K562 (cell line): ENCODE measurements at regions not wholly inside any gene's neighbourhood (a gene's known extent, or its start where the extent isn't known, plus 50 kb on each side); places are given as distances from the start of the nearest gene placed in this dataset.

Experiments used
- ATAC-seq: fragments of 200-7000 bp; cut with Tn5 transposase; 3 replicates; pipeline ENCODE4 v1.9.1; 2020; ENCODE audit warnings: moderate library complexity
- BruUV-seq: library from RNA; stranded (reverse); fragments of 400-500 nt; replicated peaks from 2 replicates; lab custom pipeline; 2021; lab: Mats Ljungman, UMichigan
- CTCF ChIA-PET: fragments of 300-600 bp; formaldehyde crosslinking; extraction: SDS; loops from one replicate; lab custom pipeline; 2021; ENCODE audit warnings: low intra/inter-chr PET ratio; lab: Yijun Ruan, JAX
- POLR2A ChIA-PET: fragments of 300-600, 350-650 bp; sonication (Branson Sonifier 250); formaldehyde crosslinking; extraction: SDS; loops from one replicate; lab custom pipeline; 2021; ENCODE audit warnings: antibody characterized with exemption, inconsistent platforms; lab: Yijun Ruan, JAX
- DNase-seq, 4 experiments: peaks; one replicate each; pipeline versions ENCODE4 v3.0.0 to v3.0.0-alpha.2; 2011 to 2018; ENCODE audit warnings: low spot score in 3 of 4, mixed read lengths in 3 of 4; ENCODE audit errors: extremely low read depth in 1 of 4
- FAIRE-seq: peaks from 2 replicates; lab custom pipeline; 2011; peaks lifted over from hg19 to GRCh38; lab: Jason Lieb, UNC
- H2AFZ ChIP-seq: 2 replicates; pipeline ENCODE4 v1.6.0; 2011; ENCODE audit warnings: low read depth, low read length, control low read depth, inconsistent platforms
- H3K27ac ChIP-seq: fragments of 200-600 bp; 3 replicates; pipeline ENCODE4 v1.8.0; 2011; ENCODE audit warnings: low read depth, mild to moderate bottlenecking, control low read depth, inconsistent platforms, low read length, moderate library complexity, mixed read lengths; ENCODE audit errors: extremely low read depth
- H3K27me3 ChIP-seq, 2 experiments: fragments of 300-600 bp in 1 of 2; 2 replicates in 1 of 2; 3 replicates in 1 of 2; pipeline versions ENCODE4 v1.6.0 to v1.8.0; 2011; ENCODE audit warnings: inconsistent platforms in 2 of 2, low read length in 2 of 2, mild to moderate bottlenecking in 1 of 2, mixed read lengths in 1 of 2, moderate library complexity in 1 of 2; ENCODE audit not compliant: control insufficient read depth in 2 of 2, insufficient read depth in 2 of 2
- H3K36me3 ChIP-seq: fragments of 300-600 bp; 3 replicates; pipeline ENCODE4 v1.8.0; 2011; ENCODE audit warnings: mild to moderate bottlenecking, low read length, inconsistent platforms; ENCODE audit not compliant: control insufficient read depth, insufficient read depth
- H3K4me1 ChIP-seq, 2 experiments: fragments of 200-600 bp in 1 of 2; replicated peaks in 1 of 2; 2 replicates in 1 of 2; 3 replicates in 1 of 2; pipeline versions ENCODE4 v1.5.1 to v1.8.0; 2011; ENCODE audit warnings: inconsistent platforms in 2 of 2, low read length in 2 of 2, mild to moderate bottlenecking in 1 of 2, mixed read lengths in 1 of 2, moderate library complexity in 1 of 2; ENCODE audit not compliant: control insufficient read depth in 2 of 2, insufficient read depth in 2 of 2
- H3K4me2 ChIP-seq: 2 replicates; pipeline ENCODE4 v1.6.1; 2011; ENCODE audit warnings: low read length, control low read depth, inconsistent platforms, mixed read lengths; ENCODE audit not compliant: insufficient read depth
- H3K4me3 ChIP-seq: fragments of 200-600 bp; sonication (generic), shearing (Covaris generic); 2 replicates; pipeline ENCODE4 v1.5.1; 2016; ENCODE audit warnings: control low read depth, inconsistent platforms
- H3K79me2 ChIP-seq: fragments of 200-600 bp; 3 replicates; pipeline ENCODE4 v1.8.0; 2011; ENCODE audit warnings: low read length, inconsistent platforms; ENCODE audit not compliant: control insufficient read depth, insufficient read depth
- H3K9ac ChIP-seq, 2 experiments: 2 replicates each; pipeline versions ENCODE4 v1.6.0 to v1.6.1; 2011; ENCODE audit warnings: low read depth in 2 of 2, low read length in 2 of 2, control low read depth in 1 of 2, inconsistent platforms in 1 of 2, mild to moderate bottlenecking in 1 of 2, mixed read lengths in 1 of 2; ENCODE audit not compliant: insufficient read depth in 1 of 2
- H3K9me1 ChIP-seq: one replicate; pipeline ENCODE4 v1.6.0; 2011; ENCODE audit warnings: inconsistent platforms, mild to moderate bottlenecking, low read length, moderate library complexity; ENCODE audit not compliant: control insufficient read depth, insufficient read depth
- H3K9me3 ChIP-seq: replicated peaks from 2 replicates; pipeline ENCODE4 v1.5.1; 2011; ENCODE audit warnings: low read depth, low read length, inconsistent platforms; ENCODE audit not compliant: control insufficient read depth, insufficient read depth
- H4K20me1 ChIP-seq: replicated peaks from 2 replicates; pipeline ENCODE4 v1.6.1; 2011; ENCODE audit warnings: low read length, inconsistent platforms, mixed read lengths; ENCODE audit not compliant: control insufficient read depth, insufficient read depth
- CBX3 ChIP-seq, 2 experiments: IDR thresholded peaks; 1 replicate in 1 of 2; 2 replicates in 1 of 2; pipeline ENCODE4 v1.6.1; 2012; ENCODE audit warnings: inconsistent platforms in 2 of 2, low read length in 2 of 2, borderline replicate concordance in 1 of 2, control low read depth in 1 of 2
- EWSR1 ChIP-seq: fragments of 450-650 bp; IDR thresholded peaks from 2 replicates; pipeline ENCODE4 v1.6.1; 2018; ENCODE audit warnings: borderline replicate concordance, mild to moderate bottlenecking, low read depth, moderate library complexity; ENCODE audit not compliant: partially characterized antibody
- GABPA ChIP-seq: fragments of 200-800 bp; sonication (Bioruptor generic); conservative IDR thresholded peaks from 2 replicates; pipeline ENCODE4 v1.6.1; 2016; ENCODE audit warnings: low read depth, missing genetic modification characterization, missing compliant biosample characterization
- GMEB1 ChIP-seq: fragments of 250-450 bp; sonication (Bioruptor Pico); IDR thresholded peaks from 2 replicates; pipeline ENCODE4 v1.4.0; 2020; ENCODE audit warnings: mild to moderate bottlenecking
- IFI16 ChIP-seq: fragments of 250-450 bp; sonication (Bioruptor Pico); IDR thresholded peaks from 2 replicates; pipeline ENCODE4 v2.1.2; 2022; ENCODE audit warnings: mild to moderate bottlenecking, inconsistent platforms
- MAFF ChIP-seq: IDR thresholded peaks from 2 replicates; pipeline ENCODE4 v1.6.1; 2012; ENCODE audit warnings: low read length, improper control_type of control experiment
- MED1 ChIP-seq: sonication (generic); formaldehyde crosslinking; IDR thresholded peaks from 2 replicates; pipeline ENCODE4 v1.8.1; 2023; ENCODE audit warnings: missing genetic modification reagents, borderline replicate concordance
- NFRKB ChIP-seq: fragments of 450-650 bp; IDR thresholded peaks from 2 replicates; pipeline ENCODE4 v1.6.1; 2016; ENCODE audit warnings: low read depth
- RBBP5 ChIP-seq: fragments of 200-600 bp; sonication (generic); IDR thresholded peaks from 2 replicates; pipeline ENCODE4 v1.6.1; 2012; ENCODE audit warnings: borderline replicate concordance, mild to moderate bottlenecking, low read length, control low read depth, inconsistent platforms; ENCODE audit not compliant: insufficient read depth, poor library complexity, severe bottlenecking
- SIRT6 ChIP-seq: IDR thresholded peaks from one replicate; pipeline ENCODE4 v1.6.1; 2012; ENCODE audit warnings: low read depth, mild to moderate bottlenecking, control low read depth, inconsistent platforms, low read length, moderate library complexity
- SMARCE1 ChIP-seq: fragments of 450-650 bp; IDR thresholded peaks from 2 replicates; pipeline ENCODE4 v1.7.1; 2016; ENCODE audit warnings: mild to moderate bottlenecking
- THRA ChIP-seq: fragments of 450-650 bp; IDR thresholded peaks from 2 replicates; pipeline ENCODE4 v1.6.1; 2017; ENCODE audit warnings: mild to moderate bottlenecking, moderate library complexity
- U2AF1 ChIP-seq: fragments of 200-400 bp; formaldehyde crosslinking; optimal IDR thresholded peaks from 2 replicates; pipeline ENCODE3; 2017; ENCODE audit warnings: mild to moderate bottlenecking, low read depth, low read length, moderate library complexity
- ZNF12 ChIP-seq: sonication (generic); formaldehyde crosslinking; IDR thresholded peaks from 2 replicates; pipeline ENCODE4 v1.4.0; 2020; ENCODE audit warnings: mild to moderate bottlenecking, missing genetic modification reagents
- WGBS: fragments of 100-300 bp; shearing (Covaris generic); methylation state at CpG from one replicate; pipeline ENCODE4 v1.1.6; 2016; ENCODE audit warnings: low coverage, mixed read lengths; ENCODE audit not compliant: insufficient coverage; ENCODE audit errors: missing lambda C conversion rate; 5-methylcytosine and 5-hydroxymethylcytosine counted together
- in situ Hi-C: fragments of 300-500 bp; cut with MboI; formaldehyde crosslinking; loops from 4 replicates; pipeline ENCODE4 v1.15.0; 2018; ENCODE audit warnings: inconsistent platforms, mixed read lengths
- intact Hi-C: fragments of 100-400 bp; cut with micrococcal nuclease; formaldehyde crosslinking; loops from 2 replicates; pipeline ENCODE4 v1.14.2; 2022
- TF ChIP-seq, protein P1 (sequence below): fragments of 250-450 bp; sonication (Bioruptor Pico); IDR thresholded peaks from 2 replicates; pipeline ENCODE4 v1.5.0; 2020; ENCODE audit warnings: mild to moderate bottlenecking, borderline replicate concordance

- peaks cover 22 to 64% of the 10 kb centered on the region in 2 experiments for H3K27me3 ChIP-seq
- ChIA-PET POLR2A (interaction anchor here (0.6 to 2.3 kb wide), 4 partner anchors 9 to 26 kb away, joined by 3 to 8 read pairs (median 4); no protein-coding TSS in a partner anchor), CTCF (no interaction called here)
- no peaks in the 10 kb centered on the region for H3K36me3 ChIP-seq
- WGBS: 0% methylated on average over 17 of the region's 17 CpGs
- no peaks in the 10 kb centered on the region for H4K20me1 ChIP-seq
- FAIRE-seq (no peak), ATAC-seq (no peak), DNase-seq (no peak)
- no peak overlapping the region for H3K9ac ChIP-seq
- no TSS peak for BruUV-seq
- intact Hi-C loops (no loop called here), in situ Hi-C loops (no loop called here)
- no peaks in the 10 kb centered on the region for H3K4me1 ChIP-seq
- no peaks in the 10 kb centered on the region for H3K79me2 ChIP-seq
- no peaks in the 10 kb centered on the region for H3K9me1 ChIP-seq
- no peaks in the 10 kb centered on the region; the same call in 1 of the 2 replicates for H3K9me3 ChIP-seq
- TF ChIP-seq SMARCE1 (no peak), GABPA (tag) (no peak), IFI16 (no peak), U2AF1 (no peak), THRA (no peak), CBX3 (IDR thresholded peaks at IDR 0.05; ENCODE audit: borderline replicate concordance in 1 of 2, low read length in 2 of 2) (no peak), RBBP5 (no peak), MAFF (no peak), MED1 (no peak), GMEB1 (CRISPR knock-in tag) (no peak), ZNF12 (CRISPR knock-in tag) (no peak), EWSR1 (no peak), NFRKB (no peak), SIRT6 (no peak)
- TF ChIP-seq, protein P1, sequence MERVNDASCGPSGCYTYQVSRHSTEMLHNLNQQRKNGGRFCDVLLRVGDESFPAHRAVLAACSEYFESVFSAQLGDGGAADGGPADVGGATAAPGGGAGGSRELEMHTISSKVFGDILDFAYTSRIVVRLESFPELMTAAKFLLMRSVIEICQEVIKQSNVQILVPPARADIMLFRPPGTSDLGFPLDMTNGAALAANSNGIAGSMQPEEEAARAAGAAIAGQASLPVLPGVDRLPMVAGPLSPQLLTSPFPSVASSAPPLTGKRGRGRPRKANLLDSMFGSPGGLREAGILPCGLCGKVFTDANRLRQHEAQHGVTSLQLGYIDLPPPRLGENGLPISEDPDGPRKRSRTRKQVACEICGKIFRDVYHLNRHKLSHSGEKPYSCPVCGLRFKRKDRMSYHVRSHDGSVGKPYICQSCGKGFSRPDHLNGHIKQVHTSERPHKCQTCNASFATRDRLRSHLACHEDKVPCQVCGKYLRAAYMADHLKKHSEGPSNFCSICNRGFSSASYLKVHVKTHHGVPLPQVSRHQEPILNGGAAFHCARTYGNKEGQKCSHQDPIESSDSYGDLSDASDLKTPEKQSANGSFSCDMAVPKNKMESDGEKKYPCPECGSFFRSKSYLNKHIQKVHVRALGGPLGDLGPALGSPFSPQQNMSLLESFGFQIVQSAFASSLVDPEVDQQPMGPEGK: no peak
- H3K4me3 ChIP-seq: no peak overlapping the region
- H3K27ac ChIP-seq: no peak overlapping the region
- H3K4me2 ChIP-seq: no peak overlapping the region
- no peak overlapping the region for H2AFZ ChIP-seq
Observed at GRCh38 chr6:169858293-169858934, 107.0 kb downstream of the ERMARD start.
